22Rv1 (cell line): ENCODE measurements at regions not wholly inside any gene's neighbourhood (a gene's known extent, or its start where the extent isn't known, plus 50 kb on each side); places are given as distances from the start of the nearest gene placed in this dataset.

ENCODE experiments used
- ZFX ChIP-seq: fragments of 450-650 bp; IDR thresholded peaks from 2 replicates; pipeline ENCODE4 v1.6.1; 2017; ENCODE audit warnings: antibody characterized with exemption, borderline replicate concordance
- TF ChIP-seq, protein P1 (sequence below): fragments of 450-650 bp; IDR thresholded peaks from 2 replicates; pipeline ENCODE4 v1.5.1; 2017; ENCODE audit warnings: mild to moderate bottlenecking

DNA sequence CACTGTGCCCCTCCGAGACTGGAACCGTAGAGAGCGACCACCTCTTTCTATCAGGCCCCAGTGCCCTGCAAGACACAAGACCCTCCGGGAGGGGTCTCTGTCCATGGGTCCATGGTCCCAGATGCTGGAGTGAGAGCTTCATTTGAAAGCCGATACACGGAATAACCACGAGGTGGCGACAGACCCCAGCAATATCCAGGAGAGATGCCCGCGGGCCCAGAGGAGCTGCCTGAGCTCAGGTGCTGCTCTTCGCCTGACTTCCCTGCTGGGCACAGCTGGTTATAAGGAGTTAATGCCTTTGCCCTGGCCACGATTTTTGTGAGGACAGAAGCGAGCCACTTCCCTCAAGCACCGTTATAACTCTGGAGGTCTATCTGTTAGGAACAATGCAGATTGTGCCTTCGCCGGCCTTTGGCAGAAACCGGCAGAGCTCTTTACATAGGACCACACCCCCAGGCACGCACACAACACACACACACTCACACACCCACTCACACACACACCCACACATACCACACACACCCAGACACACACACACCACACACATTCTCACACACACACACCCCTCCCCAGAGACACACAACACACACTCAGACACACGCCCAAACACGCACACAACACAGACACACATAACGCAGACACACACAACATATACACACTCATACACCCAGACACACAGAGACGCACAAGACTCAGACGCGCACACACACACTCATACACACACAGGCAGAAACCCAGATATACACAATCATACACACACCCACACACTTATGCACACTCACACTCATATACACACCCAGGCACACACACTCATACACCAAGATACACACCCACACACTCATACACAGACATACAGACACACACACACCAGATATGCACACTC, 436.4 kb downstream of the SOX9 start:
- no peak for TF ChIP-seq ZFX
- TF ChIP-seq, protein P1, sequence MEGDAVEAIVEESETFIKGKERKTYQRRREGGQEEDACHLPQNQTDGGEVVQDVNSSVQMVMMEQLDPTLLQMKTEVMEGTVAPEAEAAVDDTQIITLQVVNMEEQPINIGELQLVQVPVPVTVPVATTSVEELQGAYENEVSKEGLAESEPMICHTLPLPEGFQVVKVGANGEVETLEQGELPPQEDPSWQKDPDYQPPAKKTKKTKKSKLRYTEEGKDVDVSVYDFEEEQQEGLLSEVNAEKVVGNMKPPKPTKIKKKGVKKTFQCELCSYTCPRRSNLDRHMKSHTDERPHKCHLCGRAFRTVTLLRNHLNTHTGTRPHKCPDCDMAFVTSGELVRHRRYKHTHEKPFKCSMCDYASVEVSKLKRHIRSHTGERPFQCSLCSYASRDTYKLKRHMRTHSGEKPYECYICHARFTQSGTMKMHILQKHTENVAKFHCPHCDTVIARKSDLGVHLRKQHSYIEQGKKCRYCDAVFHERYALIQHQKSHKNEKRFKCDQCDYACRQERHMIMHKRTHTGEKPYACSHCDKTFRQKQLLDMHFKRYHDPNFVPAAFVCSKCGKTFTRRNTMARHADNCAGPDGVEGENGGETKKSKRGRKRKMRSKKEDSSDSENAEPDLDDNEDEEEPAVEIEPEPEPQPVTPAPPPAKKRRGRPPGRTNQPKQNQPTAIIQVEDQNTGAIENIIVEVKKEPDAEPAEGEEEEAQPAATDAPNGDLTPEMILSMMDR = peak; percentile 92
